NCI-H1105 (cell line): ENCODE measurements at regions not wholly inside any gene's neighbourhood (a gene's known extent, or its start where the extent isn't known, plus 50 kb on each side); places are given as distances from the start of the nearest gene placed in this dataset.
"Not testable (repeated sequence)": the region's sequence is repeated elsewhere in the genome, so short reads cannot be mapped to it uniquely, and the experiment has no call there.

Experiments
- DNase-seq: peaks from one replicate; lab custom pipeline; 2025; lab: John Stamatoyannopoulos, UW

- no peak for DNase-seq
Observed at GRCh38 chr4:14912426-14912825, 89.9 kb upstream of the CPEB2 start.

- DNase-seq: no peak
Observed at GRCh38 chr4:14915018-14915417, 87.3 kb upstream of the CPEB2 start.

DNA sequence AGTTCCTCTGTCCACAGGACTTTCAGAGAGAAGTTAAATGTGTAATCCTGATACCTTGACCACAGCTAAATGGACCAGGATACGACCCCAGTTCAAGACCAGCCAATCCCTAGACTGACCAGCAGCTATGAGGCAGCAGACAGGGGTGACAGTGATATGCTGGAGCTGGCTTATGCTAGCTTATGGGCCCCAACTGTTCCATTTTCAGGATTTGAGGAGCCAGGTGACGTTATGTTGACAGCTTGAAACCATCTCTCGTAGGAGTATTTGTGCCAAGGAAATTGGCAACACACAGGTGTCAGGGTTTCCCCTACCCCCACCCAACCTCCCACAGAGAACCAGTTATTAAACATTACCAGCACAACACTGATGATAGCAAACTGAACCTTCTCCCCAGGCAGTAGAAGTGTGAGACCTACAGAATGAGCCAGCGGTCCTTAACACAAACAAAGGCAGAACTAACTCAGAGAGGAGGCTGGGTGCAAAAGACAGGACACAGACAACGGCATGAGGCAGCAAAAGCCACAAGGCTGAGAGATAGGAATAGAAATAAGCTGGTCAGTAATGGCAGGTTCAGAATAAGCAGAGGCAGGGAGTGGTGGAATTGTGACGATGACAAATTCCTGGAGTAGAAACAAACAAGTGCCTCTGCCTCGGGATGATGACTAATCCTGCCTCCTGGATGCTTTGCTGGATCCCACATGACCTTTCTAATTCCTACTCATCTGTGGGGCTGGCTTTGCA is 85.6 kb upstream of the CPEB2 start:
- no peak for DNase-seq

DNA sequence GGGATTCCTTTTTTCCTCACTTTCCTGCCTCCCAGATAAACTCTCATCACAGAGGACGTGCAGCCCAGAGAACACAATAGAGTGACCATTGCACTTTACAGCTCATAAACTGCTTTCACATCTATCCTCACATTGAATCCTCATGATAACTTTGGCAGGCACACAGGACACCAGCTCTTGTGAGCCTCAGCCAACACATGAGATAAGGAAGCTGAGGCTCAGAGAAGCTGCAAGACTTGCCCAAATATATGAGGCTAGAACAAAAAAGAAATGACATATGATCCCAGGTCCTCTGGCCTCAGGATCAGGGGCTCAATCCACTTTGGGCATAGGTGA is 85.0 kb upstream of the CPEB2 start:
- no peak for DNase-seq

GRCh38 chr4:14918336-14918735 is 83.9 kb upstream of the CPEB2 start:
- no peak for DNase-seq

- DNase-seq: no peak
Observed at GRCh38 chr4:14919785-14920184, 82.5 kb upstream of the CPEB2 start.

DNA sequence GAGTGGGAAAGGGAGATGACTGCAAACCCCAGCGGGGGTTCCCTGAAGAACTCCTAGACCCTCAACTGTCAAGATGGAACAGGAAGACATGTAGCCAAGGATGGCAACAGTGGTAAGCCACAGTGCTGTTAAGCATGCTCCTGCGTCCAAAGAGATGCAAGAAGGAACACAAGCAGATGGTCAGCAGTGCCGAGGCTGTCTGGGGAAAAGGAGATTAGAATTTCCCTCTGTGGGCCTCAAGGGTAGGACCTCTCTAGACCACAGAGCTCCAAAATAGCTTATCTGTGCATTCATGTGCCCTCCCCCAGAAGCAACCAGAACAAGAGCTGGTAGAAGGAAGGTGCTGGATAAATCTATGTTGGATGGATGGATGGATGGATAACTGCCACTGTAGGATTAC is 82.0 kb upstream of the CPEB2 start:
- DNase-seq: no peak

DNA sequence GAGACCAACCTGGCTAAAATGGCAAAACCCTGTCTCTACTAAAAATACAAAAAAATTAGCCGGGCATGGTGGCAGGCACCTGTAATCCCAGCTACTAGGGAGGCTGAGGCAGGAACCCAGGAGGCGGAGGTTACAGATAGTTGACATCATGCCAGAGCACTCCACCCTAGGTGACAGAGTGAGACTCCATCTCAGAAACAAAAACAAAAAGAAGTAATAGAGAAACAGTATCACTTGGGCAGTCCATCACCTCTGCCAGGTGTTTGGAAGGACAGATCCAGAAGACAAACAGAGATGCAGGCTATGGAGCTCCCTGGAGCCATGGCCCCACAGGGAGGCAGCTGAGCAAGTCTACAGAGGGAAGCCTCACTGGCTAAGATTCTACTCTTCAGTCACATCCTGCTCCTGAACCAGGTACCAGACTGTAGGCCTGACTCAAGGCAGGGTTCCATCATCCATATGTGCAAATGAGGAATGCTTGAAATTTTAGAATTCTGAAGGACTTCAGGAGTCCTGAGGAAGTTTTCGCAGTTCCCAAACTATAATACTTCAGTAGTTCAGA is 81.4 kb upstream of the CPEB2 start:
- no peak for DNase-seq

GRCh38 chr4:14921781-14922180 is 80.5 kb upstream of the CPEB2 start:
- DNase-seq: not testable (repeated sequence)

- DNase-seq: no peak
Observed at GRCh38 chr4:14924076-14924811, 78.0 kb upstream of the CPEB2 start.

DNA sequence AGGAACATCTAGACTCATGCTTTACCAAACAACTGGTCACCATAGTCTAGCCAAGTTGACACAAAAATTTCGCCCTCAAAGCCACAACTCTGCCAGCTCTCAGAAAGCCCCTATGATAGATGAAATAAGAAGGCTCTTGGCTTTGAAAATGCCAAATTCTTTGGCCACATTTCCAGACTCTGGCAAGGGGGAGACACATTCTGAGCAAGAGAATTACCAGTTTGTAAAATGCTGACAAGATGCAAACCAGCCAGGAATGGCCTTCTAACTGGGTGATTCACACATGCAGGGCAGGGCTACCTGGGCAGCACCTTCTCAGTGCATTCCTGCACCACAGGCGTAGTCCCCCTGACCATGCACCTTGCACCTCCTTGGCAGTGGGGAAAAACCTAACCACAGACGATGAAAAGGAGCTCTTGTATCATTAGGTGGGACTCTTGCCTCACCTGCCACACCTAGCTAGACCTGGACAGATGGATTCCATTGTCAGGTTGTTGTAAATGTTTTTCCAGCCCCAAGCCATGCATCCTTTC is 77.4 kb upstream of the CPEB2 start:
- DNase-seq: no peak

- no peak for DNase-seq
Observed at GRCh38 chr4:14925471-14925870, 76.8 kb upstream of the CPEB2 start.

DNA sequence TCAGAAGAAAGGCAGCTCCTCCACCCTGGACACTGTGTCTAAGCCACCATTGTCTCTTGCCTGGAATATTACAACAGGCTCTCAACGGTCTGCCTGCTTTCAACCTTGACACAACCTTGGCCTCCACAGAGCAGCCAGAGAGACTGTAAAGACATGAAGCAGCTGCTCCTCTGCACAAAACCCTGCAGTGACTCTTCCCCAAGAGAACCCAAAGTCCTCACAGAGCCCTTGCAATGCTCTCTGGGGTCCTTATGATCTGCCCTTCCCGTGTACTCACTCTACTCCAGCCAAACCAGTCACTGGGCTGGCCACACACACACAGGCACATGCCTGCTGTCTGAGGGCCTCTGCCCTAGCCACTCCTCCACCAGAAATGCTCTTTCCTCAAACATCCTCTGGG is 75.9 kb upstream of the CPEB2 start:
- no peak for DNase-seq

- DNase-seq: no peak
Observed at GRCh38 chr4:14928035-14928434, 74.2 kb upstream of the CPEB2 start.

GRCh38 chr4:14929669-14930068 is 72.6 kb upstream of the CPEB2 start:
- DNase-seq: no peak

- no peak for DNase-seq
Observed at GRCh38 chr4:14934704-14935390, 67.4 kb upstream of the CPEB2 start.

DNA sequence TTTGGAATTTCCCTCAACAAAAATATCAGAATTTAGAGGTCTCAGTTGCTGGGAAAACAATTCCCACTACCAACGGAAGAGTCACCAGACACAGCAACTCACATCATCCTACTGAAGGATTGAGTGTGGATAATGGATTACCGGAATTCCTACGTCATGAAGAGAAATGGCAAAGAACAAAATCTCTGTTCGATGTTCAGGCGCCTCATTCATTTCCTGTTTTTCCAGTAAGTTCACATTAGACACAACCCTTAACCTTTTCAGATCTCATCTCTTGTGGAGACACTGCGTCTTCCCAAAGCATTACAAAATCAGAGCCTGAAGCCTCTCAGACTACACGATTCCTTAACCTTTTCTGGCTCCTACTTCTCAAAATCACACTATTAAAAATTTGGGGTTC is 58.5 kb upstream of the CPEB2 start:
- no peak for DNase-seq

GRCh38 chr4:14952352-14952751 is 49.9 kb upstream of the CPEB2 start:
- DNase-seq: no peak
